SJCRH30 (cell line): ENCODE measurements at regions not wholly inside any gene's neighbourhood (a gene's known extent, or its start where the extent isn't known, plus 50 kb on each side); places are given as distances from the start of the nearest gene placed in this dataset.

Source experiments
- DNase-seq, 2 experiments: peaks; one replicate each; pipeline ENCODE4 v3.0.0-alpha.2; 2015 to 2020
- H3K27ac ChIP-seq: fragments of 250-450 bp; sonication (Bioruptor Pico); 2 replicates; pipeline ENCODE4 v1.5.1; 2020; ENCODE audit warnings: mild to moderate bottlenecking, moderate library complexity
- H3K27me3 ChIP-seq: fragments of 250-450 bp; sonication (Bioruptor Pico); 2 replicates; pipeline ENCODE4 v1.5.1; 2020; ENCODE audit warnings: mild to moderate bottlenecking, moderate library complexity
- H3K36me3 ChIP-seq: fragments of 250-450 bp; sonication (Bioruptor Pico); 2 replicates; pipeline ENCODE4 v1.5.1; 2020; ENCODE audit warnings: mild to moderate bottlenecking, moderate library complexity
- H3K4me1 ChIP-seq: fragments of 250-450 bp; sonication (Bioruptor Pico); 2 replicates; pipeline ENCODE4 v1.5.1; 2020; ENCODE audit warnings: mild to moderate bottlenecking, moderate library complexity
- H3K4me3 ChIP-seq: fragments of 250-450 bp; sonication (Bioruptor Pico); 2 replicates; pipeline ENCODE4 v1.5.1; 2020; ENCODE audit warnings: mild to moderate bottlenecking, moderate library complexity
- H3K9me3 ChIP-seq: fragments of 250-450 bp; sonication (Bioruptor Pico); replicated peaks from 2 replicates; pipeline ENCODE4 v1.5.1; 2020; ENCODE audit warnings: mild to moderate bottlenecking, moderate library complexity

DNA sequence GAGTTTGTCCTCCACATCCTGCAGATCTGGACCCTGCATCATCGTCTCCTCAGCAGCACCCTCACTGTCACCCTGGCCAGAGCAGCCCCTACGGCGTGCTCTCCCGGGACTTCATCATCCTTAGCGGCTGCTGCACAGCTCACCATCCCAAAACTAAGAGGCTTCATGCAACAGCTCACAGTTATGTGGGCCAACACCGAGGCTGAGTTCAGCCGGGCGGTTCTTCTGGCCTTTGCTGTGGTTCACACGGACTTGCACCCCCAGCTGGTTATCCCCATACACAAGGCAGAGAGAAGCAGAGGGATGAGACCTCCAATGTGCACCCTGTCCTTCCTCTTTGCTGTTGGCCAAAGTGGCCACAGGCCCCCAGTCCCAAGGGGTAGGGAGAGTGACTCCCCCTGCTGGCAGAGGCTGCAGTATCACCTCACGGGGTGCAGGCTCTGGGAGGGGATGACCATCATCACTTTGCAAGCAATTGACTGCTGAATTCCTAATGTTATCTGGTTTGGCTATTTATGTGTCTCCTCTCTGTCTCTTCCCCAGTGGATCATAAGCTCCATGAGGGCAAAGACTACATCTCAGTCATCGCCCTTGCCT, 276.8 kb downstream of the BRD1 start:
- Histone ChIP-seq H3K9me3 (no peaks in the 10 kb centered on the region; the same call in 1 of the 2 replicates), H3K27me3 (peaks cover 63% of the 10 kb centered on the region), H3K27ac (no peak overlapping the region), H3K4me3 (no peak overlapping the region), H3K36me3 (no peaks in the 10 kb centered on the region), H3K4me1 (no peaks in the 10 kb centered on the region)
- no peak for DNase-seq

DNA sequence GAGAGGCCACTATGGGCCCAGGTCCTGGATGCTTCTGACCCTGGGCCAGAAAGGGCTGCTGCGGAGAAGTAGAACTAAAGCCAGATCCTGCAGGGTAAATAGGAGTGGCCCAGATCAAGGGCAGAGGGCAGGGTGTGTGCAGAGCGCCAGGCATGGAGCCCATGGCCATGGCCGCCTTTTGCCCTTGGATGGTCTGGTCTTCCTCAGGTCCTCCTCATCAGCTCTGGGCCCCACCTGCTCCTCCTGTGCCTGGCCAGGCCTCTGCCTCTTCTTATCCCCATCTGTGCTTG, 277.6 kb downstream of the BRD1 start:
- Histone ChIP-seq H3K4me1 (no peaks in the 10 kb centered on the region), H3K4me3 (no peak overlapping the region), H3K27ac (no peak overlapping the region), H3K9me3 (no peaks in the 10 kb centered on the region; the same call in 1 of the 2 replicates), H3K27me3 (peaks cover 66% of the 10 kb centered on the region), H3K36me3 (no peaks in the 10 kb centered on the region)
- no peak for DNase-seq

DNA sequence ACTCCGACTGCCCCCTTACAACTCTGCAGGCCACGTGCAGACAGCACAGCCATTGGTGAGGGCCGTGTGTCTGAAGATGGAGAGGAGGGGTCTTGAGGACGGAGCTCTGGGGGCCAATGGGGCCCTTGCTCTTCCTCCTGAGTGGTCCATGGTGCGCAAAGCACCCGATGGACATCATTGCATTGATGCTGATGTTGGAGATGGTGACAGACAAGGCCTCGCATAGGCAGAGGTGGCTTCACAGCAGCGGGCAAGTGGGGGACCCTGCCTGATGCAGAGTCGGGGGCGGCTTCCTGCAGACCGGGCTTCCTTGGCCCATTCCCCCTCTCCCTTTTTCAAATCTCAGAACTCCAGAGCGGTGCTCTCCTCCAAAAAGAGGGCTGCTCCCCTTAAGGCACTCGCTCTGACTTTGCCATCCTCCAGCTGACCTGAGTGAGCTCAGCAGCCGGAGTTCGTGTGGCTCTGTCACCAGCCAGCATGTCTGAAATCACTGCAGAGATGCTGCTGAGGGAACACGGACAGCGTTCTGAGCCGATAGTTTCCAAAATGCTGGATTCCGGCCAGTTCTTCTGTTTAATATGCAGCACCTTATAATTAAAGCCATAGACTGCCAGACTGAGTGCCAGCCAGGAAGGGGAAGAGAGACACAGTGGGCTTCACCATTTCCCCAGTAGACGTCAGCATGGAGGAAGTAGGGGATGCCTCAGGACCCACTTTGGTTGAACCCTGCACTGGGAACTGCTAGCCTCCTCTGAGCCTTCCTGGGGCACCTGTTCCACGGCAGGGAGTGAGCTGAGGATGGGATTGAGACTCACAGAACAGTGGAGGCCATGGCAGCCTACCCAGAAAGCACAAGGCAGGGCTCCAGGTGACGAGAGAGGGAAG, 278.2 kb downstream of the BRD1 start:
- Histone ChIP-seq H3K9me3 (no peaks in the 10 kb centered on the region; the same call in 1 of the 2 replicates), H3K4me3 (no peak overlapping the region)

DNA sequence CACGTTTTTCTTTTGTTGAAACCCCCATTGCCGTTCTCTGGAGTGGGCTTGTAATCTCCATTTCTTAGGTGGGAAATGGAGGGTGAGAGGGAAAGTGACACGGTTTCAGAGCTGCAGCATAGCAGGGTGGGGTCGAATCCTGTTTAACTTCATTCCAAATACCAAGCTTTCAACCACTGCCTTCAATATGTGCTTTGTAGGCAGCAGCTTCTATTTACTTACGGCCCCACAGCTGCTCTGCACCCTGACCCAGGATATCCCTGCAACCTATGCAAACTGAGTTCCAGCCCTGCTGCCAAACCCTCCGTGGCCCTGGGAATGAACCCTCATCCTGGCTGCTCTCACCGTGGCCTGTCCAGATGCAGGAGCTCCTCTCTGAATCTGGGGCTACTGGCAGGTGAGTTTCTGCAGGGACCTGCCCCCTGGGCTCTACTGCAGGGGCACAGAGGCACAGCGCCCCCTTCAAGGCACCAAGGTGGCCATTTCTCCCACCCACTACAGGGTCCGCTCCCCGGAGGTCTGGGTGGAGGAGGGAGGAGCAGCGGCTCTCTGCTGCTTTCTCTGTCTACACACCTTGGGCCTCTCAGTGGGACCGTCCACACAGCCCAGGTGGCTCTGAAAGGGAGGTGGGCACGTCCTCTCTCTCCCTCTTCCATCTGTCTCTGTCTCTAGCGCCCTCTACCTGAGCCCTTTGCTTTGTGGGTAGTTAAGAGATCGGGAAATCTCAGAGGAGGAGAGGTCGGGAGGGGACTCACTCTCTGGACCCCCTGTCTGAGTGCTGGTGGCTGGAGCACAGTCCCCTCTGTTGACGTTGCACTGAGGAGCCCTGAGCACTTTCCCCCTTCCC, 279.1 kb downstream of the BRD1 start:
- H3K4me3 ChIP-seq: no peak overlapping the region

More for the DNA sequence above, 278.2 kb downstream of the BRD1 start:
- Histone ChIP-seq H3K4me1 (no peaks in the 10 kb centered on the region), H3K27ac (no peak overlapping the region), H3K27me3 (peaks cover 66% of the 10 kb centered on the region), H3K36me3 (no peaks in the 10 kb centered on the region)
- DNase-seq: no peak

DNA sequence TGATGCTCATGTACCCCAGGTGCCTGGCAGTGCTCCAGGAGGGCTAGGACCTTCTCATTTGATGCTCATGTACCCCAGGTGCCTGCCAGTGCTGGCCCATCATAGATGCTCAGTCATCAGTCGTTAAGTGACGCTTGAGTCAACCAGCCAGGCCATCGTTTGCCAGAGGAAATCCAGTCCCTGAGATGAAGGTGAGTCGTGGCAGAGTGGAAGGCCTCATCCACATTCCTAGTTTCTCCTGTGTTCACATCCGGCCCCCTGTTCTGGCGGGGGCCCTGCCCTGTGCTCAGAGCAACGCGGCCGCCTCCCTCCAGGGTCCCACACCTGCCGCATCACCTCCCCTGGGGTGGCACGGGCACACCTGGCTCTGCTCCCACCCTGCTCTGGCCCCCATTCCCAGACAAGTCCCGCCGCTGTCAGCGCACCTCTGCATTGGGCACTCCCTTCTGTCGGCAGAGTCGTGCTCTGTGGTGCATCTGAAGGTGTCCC, 279.9 kb downstream of the BRD1 start:
- H3K4me3 ChIP-seq: no peak overlapping the region
- H3K27me3 ChIP-seq: peaks cover 67% of the 10 kb centered on the region
- DNase-seq: no peak
- no peaks in the 10 kb centered on the region for H3K4me1 ChIP-seq
- H3K27ac ChIP-seq: no peak overlapping the region
- H3K36me3 ChIP-seq: no peaks in the 10 kb centered on the region
- H3K9me3 ChIP-seq: no peaks in the 10 kb centered on the region; the same call in 1 of the 2 replicates

More for the DNA sequence above, 279.1 kb downstream of the BRD1 start:
- Histone ChIP-seq H3K27me3 (peaks cover 67% of the 10 kb centered on the region), H3K36me3 (no peaks in the 10 kb centered on the region), H3K9me3 (no peaks in the 10 kb centered on the region; the same call in 1 of the 2 replicates), H3K27ac (no peak overlapping the region), H3K4me1 (no peaks in the 10 kb centered on the region)
- no peak for DNase-seq

DNA sequence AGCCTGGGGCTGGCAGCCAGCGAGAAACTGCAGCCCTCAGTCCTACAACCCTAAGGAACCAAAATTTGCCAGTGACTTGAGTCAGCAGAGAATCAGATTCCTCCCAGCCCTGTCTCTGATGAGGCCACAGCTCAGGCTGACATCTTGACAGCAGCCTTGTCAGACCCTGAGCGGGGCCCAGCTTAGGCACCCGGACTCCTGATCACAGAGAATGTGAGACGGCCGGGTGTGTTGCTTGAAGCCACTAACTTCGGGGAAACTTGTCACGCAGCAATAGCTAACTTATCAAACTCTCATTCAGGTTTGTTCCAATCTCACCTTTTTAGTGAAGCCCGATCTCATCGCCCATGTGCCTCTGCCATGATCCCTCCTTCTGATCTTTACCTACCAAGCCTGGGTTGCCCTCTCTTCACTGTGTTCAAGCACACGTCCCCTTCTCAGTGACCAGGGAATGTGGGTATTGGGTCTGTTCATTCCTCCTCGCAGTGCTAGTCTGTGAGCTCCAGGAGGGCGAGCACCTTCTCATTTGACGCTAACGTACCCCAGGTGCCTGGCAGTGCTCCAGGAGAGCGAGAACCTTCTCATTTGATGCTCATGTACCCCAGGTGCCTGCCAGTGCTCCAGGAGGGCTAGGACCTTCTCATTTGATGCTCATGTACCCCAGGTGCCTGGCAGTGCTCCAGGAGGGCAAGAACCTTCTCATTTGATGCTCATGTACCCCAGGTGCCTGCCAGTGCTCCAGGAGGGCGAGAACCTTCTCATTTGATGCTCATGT, 280.7 kb downstream of the BRD1 start:
- Histone ChIP-seq H3K27me3 (peaks cover 64% of the 10 kb centered on the region), H3K9me3 (no peaks in the 10 kb centered on the region; the same call in 1 of the 2 replicates), H3K36me3 (no peaks in the 10 kb centered on the region), H3K4me1 (no peaks in the 10 kb centered on the region), H3K4me3 (no peak overlapping the region), H3K27ac (no peak overlapping the region)
- DNase-seq: no peak

DNA sequence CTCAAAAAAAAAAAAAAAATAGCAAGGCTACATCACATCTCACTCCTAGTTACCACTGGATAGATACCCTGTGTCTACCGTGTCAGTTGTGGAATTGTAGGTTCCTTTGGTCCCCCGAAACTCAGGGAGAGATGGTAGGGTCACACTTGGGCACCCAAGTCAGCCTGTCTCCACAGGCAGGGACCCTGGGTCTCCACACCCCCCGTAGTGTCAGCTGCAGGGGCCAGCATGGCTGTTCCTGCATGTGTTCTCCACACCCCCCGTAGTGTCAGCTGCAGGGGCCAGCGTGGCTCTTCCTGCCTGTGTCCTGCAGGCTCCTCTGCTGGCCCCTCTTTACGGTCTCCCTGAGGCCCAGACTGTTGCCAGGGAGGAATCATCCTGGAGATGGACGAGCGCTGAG, 282.1 kb downstream of the BRD1 start:
- no peak overlapping the region for H3K27ac ChIP-seq
- no peaks in the 10 kb centered on the region for H3K36me3 ChIP-seq
- H3K27me3 ChIP-seq: peaks cover 58% of the 10 kb centered on the region
- H3K9me3 ChIP-seq: no peaks in the 10 kb centered on the region
- no peaks in the 10 kb centered on the region for H3K4me1 ChIP-seq
- no peak overlapping the region for H3K4me3 ChIP-seq
- DNase-seq: no peak

DNA sequence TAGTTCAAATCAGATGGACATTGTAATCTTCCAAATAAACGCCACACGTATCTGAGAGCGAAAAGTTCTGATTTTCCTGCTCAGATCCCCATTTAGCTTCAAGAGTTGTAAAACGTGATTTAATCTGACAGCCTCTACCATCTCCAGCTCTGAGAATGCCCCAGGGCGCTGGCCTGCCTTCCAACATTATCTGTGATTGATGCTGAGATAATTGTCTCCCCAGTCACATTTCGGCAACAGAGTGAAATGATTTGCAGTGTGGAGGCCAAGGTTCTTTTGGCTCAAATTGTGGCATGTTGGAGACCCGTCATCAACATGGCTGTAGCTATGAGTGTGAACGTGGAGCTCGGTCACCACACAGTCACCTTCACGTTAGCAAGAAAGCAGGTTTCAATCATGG, 283.4 kb downstream of the BRD1 start:
- no peak for DNase-seq
- H3K27ac ChIP-seq: no peak overlapping the region
- H3K36me3 ChIP-seq: no peaks in the 10 kb centered on the region
- H3K27me3 ChIP-seq: peaks cover 64% of the 10 kb centered on the region
- no peaks in the 10 kb centered on the region for H3K4me1 ChIP-seq
- H3K9me3 ChIP-seq: no peaks in the 10 kb centered on the region
- no peak overlapping the region for H3K4me3 ChIP-seq

DNA sequence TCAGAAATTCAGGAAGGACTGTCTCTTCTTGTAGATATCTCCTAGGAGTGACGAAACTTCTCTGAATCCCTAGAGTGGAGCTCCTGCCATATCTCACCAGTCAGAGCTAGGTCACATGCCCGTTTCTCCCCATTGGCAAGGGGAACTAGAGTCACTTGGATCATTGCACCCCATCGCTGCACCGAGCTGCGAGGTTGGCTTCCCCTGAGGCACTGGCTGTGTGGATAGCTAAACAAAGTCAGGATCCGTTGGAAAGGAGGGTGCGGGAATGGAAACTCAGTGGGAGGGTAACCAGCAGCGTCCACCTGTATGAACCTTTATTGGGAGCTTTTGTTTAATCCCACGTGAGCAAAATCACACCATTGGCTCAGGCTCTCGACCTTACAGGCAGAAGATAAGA, 283.8 kb downstream of the BRD1 start:
- peaks cover 60% of the 10 kb centered on the region for H3K27me3 ChIP-seq
- H3K36me3 ChIP-seq: no peaks in the 10 kb centered on the region
- H3K27ac ChIP-seq: no peak overlapping the region
- H3K4me3 ChIP-seq: no peak overlapping the region
- no peaks in the 10 kb centered on the region for H3K4me1 ChIP-seq
- no peaks in the 10 kb centered on the region for H3K9me3 ChIP-seq
- no peak for DNase-seq

DNA sequence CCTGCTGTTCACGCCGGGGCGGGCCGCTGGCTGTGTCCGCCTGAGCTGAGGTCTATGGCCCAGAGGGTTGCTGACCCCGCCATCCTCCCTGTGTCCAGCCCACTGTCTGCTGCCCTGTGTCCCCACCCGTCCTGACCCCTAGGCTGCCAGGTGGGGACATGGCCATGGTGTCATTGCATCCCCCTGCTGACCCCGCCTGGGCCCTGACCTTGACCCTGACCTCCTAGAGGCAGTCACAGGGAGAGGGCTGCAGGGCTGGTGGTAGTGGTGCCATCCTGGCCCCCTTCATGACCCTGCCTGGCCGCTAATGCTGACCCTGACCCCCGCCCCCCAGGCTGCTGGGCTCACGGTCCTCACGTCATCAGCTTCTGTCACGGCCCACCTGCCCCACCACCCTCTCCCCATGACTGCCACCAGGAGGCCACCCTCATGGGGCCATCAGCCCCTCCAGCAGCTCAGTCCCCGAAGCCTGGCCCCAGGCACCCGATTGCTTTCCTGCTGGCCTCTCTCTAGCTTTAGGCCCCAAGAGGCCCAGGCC, 285.9 kb downstream of the BRD1 start:
- H3K4me3 ChIP-seq: no peak overlapping the region
- no peaks in the 10 kb centered on the region for H3K36me3 ChIP-seq
- H3K4me1 ChIP-seq: no peaks in the 10 kb centered on the region
- H3K9me3 ChIP-seq: no peaks in the 10 kb centered on the region
- DNase-seq: no peak
- peaks cover 60% of the 10 kb centered on the region for H3K27me3 ChIP-seq
- H3K27ac ChIP-seq: no peak overlapping the region

DNA sequence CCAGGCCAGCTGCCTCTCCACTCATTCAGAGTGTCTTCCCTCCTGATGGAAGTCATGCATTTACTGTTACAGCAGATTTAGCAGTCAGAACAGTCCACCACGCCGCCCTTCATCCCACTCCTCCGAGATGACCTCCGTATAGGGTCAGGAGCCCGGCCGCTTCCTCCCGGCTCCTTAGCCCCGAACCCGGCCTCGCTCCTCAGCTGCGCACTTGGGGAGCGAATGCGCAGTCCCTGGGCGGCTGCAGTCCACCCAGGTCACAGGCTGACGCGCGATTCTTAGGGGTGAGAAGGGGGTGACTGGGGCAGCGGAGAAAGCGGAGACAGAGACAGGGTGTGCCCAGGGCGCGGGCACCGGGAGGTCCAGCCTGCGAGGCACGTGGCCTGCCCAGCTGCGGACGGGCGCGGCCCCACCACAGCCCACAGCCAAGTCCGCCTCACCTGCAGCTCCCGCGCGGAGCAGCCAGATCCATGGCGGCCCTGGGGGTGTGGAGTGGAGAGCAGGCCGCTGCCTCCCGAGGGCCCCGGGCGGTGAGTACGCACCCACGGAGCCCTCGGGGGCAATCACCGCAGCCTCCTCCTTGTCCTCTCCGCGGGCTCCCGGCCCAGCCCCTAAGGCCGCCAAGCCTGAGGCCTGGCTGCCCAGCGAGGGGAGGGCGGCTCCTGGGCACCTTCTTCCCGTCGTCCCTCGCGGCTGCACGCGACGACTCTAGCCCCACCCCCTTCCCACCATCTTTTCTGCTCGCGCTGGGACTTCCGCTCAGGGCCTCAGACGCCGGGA, 286.6 kb downstream of the BRD1 start:
- Histone ChIP-seq H3K27me3 (peaks cover 65% of the 10 kb centered on the region), H3K9me3 (no peaks in the 10 kb centered on the region)

DNA sequence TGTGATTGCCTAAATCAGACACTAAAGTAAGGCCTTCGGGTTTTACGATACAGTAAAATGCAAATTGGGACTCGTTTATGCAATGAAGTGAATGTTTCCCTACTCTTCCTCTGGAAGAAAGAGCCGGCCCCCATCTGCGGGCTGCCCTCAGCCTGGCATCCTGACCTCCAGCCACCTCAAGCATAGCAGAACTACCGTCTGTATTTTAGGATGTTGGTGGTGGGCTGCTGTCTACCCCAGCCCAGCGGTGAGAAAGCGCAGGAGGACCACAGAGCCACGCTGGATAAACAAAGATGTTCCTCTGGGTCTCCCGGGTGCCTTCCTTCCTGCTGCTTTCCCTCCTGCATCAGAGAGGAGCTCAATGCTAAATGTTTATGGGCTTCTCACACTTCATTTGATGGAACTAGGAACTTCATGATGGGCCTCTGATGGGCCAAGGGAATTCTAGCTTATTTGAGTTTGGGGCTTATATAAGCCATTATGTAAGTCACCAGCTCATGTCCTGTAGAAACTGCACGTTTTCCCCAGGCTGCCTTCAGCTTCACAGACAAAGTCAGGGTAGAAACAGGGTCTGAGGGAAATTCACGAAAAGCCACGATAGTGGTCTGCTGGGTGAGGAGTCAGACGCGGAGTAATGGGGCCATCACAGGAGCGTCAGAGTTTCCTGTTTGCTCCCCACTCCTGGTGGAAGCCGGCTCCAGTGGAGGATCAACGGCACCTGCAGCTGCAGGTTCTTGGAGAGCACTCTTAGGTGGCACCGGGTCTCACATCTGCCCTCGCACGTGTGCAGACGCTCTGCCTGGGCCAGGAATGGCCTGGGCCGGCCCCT, 287.4 kb downstream of the BRD1 start:
- Histone ChIP-seq H3K4me1 (no peaks in the 10 kb centered on the region), H3K27ac (no peak overlapping the region), H3K27me3 (peaks cover 67% of the 10 kb centered on the region), H3K9me3 (no peaks in the 10 kb centered on the region), H3K4me3 (no peak overlapping the region), H3K36me3 (no peaks in the 10 kb centered on the region)
- no peak for DNase-seq

More for the DNA sequence above, 286.6 kb downstream of the BRD1 start:
- no peak for DNase-seq
- no peak overlapping the region for H3K4me3 ChIP-seq
- H3K36me3 ChIP-seq: no peaks in the 10 kb centered on the region
- H3K4me1 ChIP-seq: no peaks in the 10 kb centered on the region
- H3K27ac ChIP-seq: no peak overlapping the region

DNA sequence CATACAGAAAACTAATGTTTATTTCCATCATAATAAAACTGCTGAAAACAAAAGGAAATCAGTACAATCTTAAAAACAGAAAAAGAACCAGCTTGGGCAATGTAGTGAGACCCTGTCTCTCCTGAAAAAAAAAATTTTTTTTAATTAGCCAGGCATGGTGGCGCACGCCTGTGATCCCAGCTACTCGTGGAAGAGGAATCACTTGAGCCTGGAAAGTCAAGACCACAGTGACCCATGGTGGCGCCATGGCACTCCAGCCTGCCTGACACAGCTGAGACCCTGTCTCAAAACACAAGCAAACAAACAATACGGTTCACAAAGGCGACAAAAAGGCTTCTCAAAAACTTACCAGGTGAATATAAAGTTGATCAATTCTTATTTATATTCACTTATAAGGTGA, 289.7 kb downstream of the BRD1 start:
- no peaks in the 10 kb centered on the region for H3K36me3 ChIP-seq
- H3K9me3 ChIP-seq: no peaks in the 10 kb centered on the region
- no peak overlapping the region for H3K4me3 ChIP-seq

More for the DNA sequence above, 289.7 kb downstream of the BRD1 start:
- H3K27me3 ChIP-seq: peaks cover 67% of the 10 kb centered on the region
- H3K27ac ChIP-seq: no peak overlapping the region
- no peaks in the 10 kb centered on the region for H3K4me1 ChIP-seq
- no peak for DNase-seq
